ENCODE measurements at regions not wholly inside any gene's neighbourhood (a gene's known extent, or its start where the extent isn't known, plus 50 kb on each side); places are given as distances from the start of the nearest gene placed in this dataset.

DNA sequence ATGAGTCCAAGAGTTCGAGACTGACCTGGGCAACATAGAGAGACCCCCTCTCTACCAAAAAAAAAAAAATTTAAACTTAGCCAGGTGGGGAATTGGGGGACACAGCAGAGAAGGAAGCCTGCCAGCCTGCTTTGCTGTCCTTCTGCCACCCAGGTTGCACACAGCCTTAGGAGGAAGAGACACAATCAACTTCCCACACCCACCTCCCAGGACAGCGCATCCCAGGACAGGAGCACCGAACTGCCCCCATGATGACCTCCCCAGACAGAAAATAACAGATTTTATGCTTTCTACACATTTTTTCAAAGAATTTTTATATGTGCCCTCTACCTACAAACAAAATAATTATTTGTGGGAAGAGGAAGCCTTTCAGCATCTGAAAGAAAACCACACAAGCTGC, 126.0 kb upstream of the ZNF507 start:
- TF ChIP-seq, protein P1, sequence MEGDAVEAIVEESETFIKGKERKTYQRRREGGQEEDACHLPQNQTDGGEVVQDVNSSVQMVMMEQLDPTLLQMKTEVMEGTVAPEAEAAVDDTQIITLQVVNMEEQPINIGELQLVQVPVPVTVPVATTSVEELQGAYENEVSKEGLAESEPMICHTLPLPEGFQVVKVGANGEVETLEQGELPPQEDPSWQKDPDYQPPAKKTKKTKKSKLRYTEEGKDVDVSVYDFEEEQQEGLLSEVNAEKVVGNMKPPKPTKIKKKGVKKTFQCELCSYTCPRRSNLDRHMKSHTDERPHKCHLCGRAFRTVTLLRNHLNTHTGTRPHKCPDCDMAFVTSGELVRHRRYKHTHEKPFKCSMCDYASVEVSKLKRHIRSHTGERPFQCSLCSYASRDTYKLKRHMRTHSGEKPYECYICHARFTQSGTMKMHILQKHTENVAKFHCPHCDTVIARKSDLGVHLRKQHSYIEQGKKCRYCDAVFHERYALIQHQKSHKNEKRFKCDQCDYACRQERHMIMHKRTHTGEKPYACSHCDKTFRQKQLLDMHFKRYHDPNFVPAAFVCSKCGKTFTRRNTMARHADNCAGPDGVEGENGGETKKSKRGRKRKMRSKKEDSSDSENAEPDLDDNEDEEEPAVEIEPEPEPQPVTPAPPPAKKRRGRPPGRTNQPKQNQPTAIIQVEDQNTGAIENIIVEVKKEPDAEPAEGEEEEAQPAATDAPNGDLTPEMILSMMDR (IDR thresholded peaks at IDR 0.05; ENCODE audit: low read length) = no peak
- TF ChIP-seq EZH2 (optimal IDR thresholded peaks at IDR 0.05; ENCODE audit: low read depth, low read length) (no peak), EZH2phosphoT487 (IDR thresholded peaks at IDR 0.05; ENCODE audit: low read length) (no peak)

Data from MM.1S (cell line).